NCI-H2227 (cell line): ENCODE measurements at regions not wholly inside any gene's neighbourhood (a gene's known extent, or its start where the extent isn't known, plus 50 kb on each side); places are given as distances from the start of the nearest gene placed in this dataset.

Experiments used
- DNase-seq: peaks from one replicate; lab custom pipeline; 2025; ENCODE audit not compliant: unreplicated experiment; lab: John Stamatoyannopoulos, UW

DNA sequence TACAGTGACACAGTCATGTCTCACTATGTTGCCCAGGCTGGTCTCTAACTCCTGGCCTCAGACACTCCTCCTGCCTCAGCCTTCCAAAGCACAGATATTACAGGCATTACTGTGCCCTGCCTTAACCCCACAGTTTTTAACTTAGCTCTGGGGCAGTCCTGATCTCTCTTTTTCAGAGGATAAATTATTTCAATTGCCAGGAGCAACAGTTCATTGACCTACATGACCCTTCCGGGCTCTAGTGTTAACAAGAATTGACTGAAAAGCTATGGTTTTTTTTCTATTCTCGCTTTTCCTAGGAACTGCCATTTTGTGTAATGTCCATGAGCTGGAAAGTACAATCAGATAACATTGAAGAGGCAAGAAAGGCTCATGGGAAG lies 92.8 kb downstream of the HNRNPLL start:
- no peak for DNase-seq

GRCh38 chr2:38509314-38509946 lies 93.3 kb downstream of the HNRNPLL start:
- DNase-seq: no peak

GRCh38 chr2:38508311-38509039 lies 94.3 kb downstream of the HNRNPLL start:
- peak; percentile 81 for DNase-seq

DNA sequence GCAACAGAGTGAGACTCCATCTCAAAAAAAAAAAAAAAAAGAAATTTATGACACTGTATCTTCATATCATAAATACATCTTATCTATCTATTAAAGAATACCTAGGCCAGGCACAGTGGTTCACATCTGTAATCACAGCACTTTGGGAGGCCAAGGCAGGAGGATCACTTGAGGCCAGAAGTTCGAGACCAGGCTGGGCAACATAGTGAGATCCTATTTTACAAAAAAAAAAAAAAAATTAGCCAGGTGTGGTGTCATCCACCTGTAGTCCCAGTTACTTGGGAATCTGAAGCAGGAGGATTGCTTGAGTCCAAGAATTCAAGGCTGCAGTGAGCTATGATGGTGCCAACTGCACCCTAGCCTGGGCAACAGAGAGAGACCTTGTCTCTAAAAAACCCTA lies 95.0 kb downstream of the HNRNPLL start:
- no peak for DNase-seq

DNA sequence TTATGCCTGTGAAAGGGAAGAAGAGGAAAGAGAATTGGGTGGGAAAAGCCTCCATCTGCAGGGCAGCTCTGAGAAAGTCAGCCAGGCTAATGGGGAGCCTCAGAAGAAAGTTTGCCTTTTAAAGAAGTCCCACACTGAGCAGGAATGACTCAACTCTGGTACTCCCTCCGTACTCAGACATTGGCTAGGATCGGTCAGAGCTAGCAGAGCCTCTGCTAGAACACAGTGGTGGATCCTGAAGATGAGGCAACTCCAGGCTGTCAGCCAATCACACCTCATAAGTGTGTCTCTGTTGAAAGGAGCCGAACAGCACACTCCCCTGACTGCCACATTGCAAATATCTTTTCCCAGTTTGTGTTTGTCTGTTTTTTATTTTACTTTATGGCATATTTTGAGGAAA lies 96.9 kb downstream of the HNRNPLL start:
- DNase-seq: no peak

GRCh38 chr2:38504169-38504568 lies 98.6 kb downstream of the HNRNPLL start:
- DNase-seq: no peak

GRCh38 chr2:38502107-38502506 lies 100.6 kb downstream of the HNRNPLL start:
- DNase-seq: no peak

DNA sequence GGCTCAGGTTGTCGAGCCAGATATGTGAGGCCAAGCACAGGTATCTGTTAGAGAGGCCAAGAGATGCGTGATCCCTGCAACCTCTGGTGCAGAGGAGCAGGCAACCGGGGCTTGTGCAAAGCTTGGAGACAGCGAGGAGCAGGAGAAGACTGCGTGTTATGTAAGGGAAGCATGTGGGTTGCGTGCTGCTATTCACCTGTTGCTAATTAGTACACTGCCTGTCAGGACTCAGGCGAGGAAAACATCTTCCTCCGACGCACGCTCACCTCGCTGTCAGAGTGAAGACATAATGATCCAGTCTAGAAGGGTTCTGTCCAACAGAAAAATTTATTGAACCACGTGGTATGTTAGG lies 102.5 kb downstream of the HNRNPLL start:
- no peak for DNase-seq

- DNase-seq: no peak
These were observed 103.0 kb downstream of the HNRNPLL start for GRCh38 chr2:38499548-38500282.

DNA sequence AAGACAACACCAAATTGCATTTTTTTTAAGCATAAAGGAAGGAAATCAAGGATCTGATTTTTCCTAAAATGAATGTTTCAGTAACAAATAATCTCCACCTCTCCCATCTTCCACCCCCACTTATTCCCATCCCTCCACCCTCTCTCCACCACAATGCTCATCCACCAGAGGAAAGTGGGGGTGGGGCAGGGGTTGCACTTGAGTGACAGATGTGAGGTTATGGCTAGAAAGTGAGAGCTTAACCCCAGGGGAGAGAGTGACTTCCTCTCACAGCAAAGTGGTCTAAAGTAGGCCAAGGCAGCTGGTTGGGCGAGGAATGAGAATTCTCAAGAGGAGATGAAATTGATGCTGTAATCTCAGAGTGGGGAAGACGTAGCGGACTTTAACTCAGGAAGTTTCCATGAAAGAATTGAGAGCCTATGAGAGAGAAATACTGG lies 104.7 kb downstream of the HNRNPLL start:
- peak; percentile 75 for DNase-seq

GRCh38 chr2:38497670-38498037 lies 105.1 kb downstream of the HNRNPLL start:
- no peak for DNase-seq

DNA sequence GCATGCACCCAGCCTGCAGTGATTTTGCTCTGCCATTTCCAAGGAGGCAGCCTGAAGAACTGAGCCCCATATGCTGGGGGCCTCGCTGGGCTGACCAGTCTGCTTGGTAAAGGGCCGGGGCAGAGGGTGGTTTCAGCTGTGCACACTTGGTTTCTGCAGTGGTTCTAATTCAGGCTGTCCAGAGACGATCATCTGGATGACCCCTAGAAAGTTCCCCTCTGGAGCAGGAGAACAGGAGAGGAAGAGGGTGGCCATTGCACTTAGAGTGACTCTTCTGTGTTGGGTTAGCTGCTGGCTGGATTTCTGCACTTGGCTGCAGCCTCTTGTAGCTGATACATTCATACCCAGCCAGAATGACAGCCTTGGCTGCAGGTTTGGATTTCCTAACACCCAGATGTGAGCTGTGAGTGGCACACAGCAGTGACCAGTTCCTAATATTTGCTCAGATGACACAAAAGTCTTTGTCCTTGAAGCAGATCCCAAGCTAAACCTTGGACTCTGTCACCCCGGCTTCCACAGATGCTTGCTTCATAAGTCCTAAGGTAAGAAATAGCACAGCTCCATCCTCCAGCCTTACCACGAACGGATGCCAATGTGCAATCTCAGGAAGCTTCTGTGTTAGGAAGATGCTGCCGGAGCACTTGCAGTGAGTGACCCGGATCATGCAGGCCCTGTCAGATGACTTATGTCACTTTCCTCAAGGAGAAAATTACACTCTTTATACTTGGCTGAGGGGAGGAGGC lies 105.6 kb downstream of the HNRNPLL start:
- peak; percentile 18 for DNase-seq

- no peak for DNase-seq
These were observed 106.8 kb downstream of the HNRNPLL start for GRCh38 chr2:38495880-38496279.

DNA sequence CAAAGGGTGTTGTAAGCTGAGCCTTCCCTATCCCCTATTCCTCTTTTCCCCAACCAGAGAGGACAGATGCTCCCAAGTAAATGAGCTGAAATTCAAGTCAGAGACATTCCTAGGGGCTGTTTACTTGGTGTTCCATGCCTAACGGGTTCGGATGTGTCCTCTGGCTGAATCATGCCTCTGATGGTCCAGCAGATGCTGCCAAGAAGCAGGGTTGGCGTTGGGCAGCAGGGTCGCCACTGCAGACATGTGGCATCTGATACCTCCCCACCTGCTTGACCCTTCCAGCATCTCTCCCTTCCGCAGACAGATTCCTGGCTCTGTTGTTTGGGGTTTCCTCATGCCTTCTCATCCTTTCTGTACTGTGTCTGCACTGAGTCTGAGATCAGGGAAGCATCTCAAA lies 108.3 kb downstream of the HNRNPLL start:
- DNase-seq: no peak

GRCh38 chr2:38492042-38492615 lies 110.6 kb downstream of the HNRNPLL start:
- DNase-seq: no peak

- no peak for DNase-seq
These were observed 111.3 kb downstream of the HNRNPLL start for GRCh38 chr2:38491436-38491835.

GRCh38 chr2:38489846-38490245 lies 112.8 kb upstream of the ATL2 start:
- DNase-seq: no peak

GRCh38 chr2:38487852-38488251 lies 110.8 kb upstream of the ATL2 start:
- DNase-seq: no peak

- no peak for DNase-seq
These were observed 109.3 kb upstream of the ATL2 start for GRCh38 chr2:38486213-38487026.

DNA sequence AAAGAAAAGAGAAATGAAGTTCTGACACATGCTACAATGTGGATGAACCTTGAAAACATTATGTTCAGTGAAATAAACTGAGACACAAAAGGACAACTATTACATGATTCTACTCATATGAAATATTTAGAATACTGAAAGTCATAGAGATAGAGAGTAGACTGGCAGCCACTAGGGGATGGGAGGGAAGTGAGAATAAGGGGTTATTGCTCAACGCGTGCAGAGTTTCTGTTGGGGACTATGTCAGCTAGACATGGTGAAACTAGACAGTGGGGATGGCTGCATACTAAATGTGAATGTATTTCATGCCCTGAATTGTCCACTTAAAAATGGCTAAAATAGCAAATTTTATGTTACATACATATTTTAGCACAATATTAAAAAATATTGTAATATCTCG lies 108.7 kb upstream of the ATL2 start:
- DNase-seq: no peak
